HG03159 (cell line): ENCODE measurements at regions not wholly inside any gene's neighbourhood (a gene's known extent, or its start where the extent isn't known, plus 50 kb on each side); places are given as distances from the start of the nearest gene placed in this dataset.

Experiments used
- ATAC-seq: cut with Tn5 transposase; IDR thresholded peaks from one replicate; pipeline ENCODE4 v1.9.1; 2021; ENCODE audit warnings: mild to moderate bottlenecking, moderate library complexity; ENCODE audit not compliant: unreplicated experiment

DNA sequence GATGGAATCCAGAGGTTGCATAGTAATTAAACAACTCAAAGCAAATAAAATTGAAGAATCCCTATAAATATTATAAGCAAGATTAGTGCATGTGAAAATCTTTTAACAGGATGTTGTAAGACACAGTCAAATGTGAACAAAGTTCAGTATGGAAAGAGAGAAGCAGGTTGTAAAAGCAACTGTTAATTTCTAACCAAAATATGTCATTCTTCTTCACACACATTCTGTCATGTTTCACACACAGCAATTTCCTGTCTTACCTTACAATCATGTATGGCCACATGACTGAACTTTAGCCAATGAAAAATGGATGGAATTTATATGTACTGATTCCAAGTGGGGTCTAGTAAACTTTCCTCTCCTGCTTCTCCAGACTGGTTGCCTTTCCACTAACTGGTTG is 527.7 kb upstream of the TMPRSS15 start:
- no peak for ATAC-seq

DNA sequence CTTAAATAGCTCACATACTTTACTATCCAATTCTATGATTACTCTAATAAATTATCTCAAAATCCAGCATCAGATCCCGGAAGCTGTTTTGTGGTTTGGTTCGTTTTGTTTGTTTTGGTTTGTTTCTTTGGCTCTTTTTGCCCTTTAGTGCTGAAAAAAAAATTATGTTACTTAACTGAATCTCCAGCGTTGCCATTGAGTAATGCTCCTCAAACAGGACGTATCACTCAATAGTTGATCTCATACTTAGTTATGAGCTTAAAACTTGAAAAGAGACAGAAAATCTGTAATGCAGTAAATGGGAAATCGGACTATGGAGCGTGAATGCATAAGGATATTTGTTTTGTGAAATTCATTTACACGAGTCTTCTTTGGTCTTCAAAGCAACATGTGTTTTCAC is 533.8 kb upstream of the TMPRSS15 start:
- ATAC-seq = no peak

DNA sequence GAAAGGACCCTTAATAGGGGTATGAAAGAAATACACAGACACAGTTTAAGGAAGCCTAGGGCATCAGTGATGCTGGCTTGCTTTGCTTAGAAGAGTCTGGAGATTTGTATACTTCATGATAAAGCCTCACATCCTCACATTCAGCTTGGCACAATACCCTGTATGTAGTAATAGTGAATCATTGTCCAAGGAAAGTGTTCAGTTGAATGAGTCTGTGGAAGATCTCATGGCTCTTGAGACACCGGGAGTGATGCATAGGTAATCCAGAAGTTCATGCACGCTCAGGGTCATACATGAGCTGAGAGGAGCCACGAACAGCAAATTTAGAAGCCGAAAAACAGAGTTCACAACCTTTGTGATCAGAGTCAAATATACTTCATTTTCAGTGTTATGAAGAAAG is 537.2 kb upstream of the TMPRSS15 start:
- no peak for ATAC-seq

DNA sequence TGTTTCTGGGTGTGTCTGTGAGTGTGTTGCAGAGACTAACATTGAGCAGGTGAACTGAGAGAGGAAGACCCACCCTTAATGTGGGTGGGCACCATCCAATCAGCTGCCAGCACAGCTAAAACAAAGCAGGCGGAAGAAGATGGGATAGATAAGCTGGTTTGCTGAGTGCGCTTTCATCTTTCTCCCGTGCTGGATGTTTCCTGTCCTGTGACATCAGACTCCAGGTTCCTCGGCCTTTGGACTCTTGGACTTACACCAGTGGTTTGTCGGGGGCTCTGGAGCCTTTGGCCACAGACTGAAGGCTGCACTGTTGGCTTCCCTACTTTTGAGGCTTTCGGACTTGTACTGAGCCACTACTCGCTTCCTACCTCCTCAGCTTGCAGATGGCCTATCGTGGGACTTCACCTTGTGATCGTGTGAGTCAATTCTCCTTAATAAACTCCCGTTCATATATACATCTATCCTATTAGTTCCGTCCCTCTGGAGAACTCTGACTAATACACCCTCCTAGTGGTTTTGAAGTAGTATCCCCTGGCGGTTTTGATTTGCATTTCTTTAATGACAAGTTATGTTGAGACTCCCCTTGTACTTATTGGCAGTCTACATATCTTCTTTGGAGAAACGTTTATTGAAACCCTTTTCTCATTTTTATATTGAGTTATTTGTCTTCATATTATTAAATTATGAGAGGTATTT is 546.6 kb upstream of the TMPRSS15 start:
- ATAC-seq = no peak

DNA sequence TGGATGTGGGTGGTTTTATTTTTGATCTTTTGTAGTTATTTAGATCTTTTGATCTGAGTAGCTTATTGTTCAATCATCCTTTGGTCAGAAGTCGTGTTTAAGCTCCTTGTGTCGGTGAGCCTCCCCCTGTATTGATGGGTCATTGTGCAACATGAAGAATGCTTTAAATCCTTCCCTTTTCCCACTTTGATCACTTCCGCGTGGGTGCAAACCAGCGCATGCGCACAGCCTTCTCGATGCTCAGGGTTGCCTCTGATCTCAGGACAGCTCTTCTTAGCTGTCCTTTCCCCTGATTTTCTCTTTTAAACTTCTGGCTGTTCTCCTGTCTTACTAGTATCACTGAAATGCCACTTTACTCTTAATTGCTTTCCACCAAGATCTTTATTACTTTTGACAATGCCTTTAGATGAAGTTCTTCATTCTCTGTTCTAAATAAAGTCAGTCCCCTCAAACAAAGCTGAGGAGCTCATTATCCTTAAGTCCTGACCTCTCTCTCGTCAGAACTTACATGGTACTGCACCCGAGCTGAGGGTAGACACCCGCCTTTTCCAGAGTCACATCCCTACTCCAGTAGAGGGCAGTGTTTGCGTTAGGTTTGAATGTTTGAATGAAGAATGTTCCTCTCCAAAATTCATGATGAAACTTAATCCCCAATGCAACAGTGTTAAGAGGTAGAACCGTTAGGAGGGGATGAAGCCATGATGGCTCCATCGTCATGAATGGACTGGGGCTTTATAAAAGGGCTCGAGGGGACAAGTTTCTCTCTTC is 547.9 kb upstream of the TMPRSS15 start:
- no peak for ATAC-seq

DNA sequence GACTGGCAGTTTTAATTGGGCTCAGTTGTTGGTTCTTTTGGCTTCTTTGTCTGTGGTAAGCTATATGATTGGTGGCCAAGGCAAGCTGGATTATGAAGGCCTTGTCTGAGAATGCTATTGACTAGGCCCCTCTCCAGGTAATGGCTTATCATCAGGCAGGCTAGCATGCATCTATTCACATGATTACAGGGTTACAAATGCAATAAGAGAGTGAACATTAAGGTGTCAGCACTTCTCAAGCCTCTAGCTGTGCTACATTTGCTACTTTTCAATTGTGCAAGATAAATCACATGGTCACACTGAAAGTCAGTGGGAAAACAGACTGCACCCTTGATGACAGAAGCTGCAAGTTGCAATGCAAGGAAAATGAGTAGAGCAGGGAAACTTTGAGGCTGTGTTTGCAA is 550.9 kb upstream of the TMPRSS15 start:
- no peak for ATAC-seq

DNA sequence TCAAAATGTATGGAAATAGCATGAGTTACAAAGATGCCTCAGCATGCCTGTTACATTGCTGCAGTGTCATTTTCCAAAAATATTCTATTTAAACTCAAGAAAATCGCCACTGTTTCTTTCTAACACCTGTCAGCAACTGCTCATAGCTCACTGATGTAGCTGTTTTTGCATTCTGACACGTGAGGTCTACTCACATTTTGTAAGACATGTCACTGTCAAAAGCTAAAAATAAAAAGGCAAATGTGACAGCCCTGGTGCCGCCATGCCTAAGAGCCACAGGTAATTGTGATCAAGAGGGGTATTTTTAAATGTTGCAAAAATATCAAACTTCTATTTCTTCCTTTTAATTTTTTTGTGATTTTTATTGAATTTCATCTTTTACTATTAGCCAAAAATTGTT is 556.2 kb upstream of the TMPRSS15 start:
- no peak for ATAC-seq

DNA sequence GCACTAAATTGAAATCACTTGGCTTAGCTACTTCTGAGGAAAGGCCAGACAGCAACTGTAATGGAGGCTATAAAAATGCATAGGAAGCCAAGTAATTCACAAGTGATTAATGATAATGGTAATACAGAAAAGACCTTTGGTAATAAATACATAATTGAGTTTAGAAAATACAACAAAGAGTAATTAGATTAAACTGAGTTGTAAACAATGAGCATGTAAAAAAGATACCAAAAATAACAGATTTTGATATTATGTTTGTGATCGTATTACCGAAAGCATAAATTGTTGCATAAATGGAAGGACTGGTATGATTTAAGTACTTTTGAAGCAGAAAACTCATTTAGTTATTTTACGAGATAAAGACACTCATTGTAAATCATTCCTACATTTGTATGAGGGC is 556.7 kb upstream of the TMPRSS15 start:
- ATAC-seq = no peak

DNA sequence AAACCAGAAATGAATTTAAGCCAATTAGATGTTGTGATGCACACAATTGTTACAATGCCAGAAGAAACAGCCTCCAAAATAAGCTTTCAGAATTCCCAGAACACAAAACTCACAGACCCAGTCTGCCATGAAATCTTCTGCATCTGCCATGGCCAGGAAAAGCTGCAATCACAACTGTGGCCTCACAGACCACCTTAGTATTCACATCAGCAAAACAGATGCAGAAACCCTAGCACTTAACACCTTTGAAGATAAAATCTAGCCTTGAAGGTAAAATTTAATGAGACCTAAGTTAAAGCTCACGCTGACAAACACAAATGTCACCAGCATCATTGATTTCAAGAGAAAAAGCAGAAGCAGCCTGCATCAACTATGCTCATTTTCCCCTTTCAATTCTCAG is 566.8 kb upstream of the TMPRSS15 start:
- ATAC-seq = no peak

DNA sequence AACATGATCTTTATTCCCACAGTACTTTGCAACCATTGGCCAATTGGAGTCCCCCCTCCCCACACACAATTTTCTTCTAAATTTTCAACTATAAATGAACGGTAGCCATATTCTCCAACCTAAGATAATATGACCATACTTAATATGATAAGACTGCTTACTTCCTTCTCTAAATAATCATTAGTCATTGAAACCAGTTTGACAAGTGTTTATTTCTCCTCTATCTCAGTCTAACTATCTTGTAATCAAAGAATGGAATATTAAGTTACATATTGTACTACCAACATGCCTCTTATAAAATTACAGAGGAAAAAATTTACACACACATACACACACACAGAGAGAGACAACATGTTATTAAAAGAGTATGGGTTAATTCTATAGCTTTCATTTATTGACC is 567.4 kb upstream of the TMPRSS15 start:
- ATAC-seq = no peak

DNA sequence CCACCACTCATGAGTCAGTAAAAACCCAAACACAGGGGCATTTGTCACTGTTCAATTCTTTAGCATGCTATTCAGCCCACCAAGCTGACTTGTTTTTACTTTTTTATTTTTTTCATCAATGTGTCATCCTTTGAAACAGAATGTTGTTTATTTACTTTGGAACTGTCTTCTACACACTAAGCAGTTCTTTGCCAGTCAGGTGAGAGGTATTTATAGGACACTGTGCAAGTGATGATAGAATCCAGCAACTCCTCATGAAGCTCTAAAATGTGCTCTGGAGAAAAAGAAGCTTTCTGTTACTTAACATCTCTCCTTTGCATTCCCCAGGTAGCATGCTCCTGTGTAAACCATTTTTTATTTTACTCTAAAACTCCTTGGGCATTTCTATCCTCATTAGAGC is 582.0 kb upstream of the TMPRSS15 start:
- ATAC-seq = no peak

DNA sequence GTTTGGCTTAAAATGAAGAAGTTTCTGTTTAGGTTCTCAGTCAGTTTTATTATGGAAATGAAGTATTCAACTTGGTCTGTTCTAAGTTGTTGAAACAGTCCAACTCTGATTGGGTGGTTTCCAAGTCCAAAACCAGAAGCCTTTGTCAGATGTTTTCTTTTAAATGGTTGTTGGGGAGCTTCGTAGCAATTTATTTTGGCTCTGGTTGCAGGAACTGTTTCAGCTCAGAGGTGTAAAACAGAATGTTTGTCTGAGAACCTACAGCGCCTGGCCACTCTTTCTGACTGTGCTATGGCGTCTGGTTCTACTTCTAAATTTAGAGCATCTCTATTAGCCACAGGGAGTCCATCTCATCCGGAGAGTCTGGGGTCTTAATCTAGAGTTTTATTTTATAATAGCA is 582.6 kb upstream of the TMPRSS15 start:
- no peak for ATAC-seq

DNA sequence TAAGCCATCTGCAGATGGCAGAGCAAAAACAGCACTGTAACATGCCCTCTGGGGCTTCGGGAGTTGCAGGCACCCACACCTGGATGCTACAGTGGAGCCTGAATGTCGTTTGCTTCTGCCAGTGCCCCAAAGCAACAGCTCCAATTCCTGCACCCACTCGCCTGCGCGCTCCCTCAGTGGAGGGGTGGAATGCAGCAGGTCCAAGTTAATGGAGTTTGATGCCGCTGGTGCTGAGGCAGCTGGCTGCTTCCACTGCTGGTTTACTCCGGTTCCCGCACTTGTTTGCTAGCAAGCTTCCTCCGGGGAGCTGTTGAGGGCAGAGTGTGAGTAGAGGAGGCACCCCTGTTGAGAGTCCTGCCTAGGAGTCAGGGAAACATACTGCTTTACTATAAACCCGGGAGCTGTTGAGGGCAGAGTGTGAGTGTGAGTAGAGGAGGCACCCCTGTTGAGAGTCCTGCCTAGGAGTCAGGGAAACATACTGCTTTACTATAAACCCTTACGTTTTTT is 584.0 kb upstream of the TMPRSS15 start:
- ATAC-seq = no peak

DNA sequence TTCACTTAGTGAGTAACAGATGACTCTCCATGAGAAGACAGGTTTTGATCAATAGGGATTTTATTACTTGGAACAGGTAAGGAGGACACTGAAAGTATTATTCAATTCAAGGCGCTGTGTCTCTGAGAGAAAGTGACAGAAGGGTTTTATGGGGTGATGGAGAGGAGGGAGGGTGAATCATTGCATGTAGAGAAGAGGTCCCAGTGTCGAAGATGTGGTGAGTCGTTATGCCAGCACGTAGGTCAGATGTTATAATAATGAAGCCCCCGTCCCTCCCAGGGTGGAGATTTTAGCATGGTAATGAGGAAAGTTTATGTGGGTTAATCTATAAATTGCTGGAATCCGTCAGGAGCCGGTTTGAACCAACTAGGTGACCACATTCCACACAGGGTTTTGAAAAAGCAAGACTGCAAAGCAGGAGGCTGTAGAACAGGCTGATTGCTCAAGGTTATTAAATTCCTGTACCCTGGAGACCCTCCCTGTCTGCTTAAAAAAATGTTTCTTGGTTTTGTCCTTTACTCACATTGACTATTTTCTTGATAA is 586.4 kb upstream of the TMPRSS15 start:
- no peak for ATAC-seq

DNA sequence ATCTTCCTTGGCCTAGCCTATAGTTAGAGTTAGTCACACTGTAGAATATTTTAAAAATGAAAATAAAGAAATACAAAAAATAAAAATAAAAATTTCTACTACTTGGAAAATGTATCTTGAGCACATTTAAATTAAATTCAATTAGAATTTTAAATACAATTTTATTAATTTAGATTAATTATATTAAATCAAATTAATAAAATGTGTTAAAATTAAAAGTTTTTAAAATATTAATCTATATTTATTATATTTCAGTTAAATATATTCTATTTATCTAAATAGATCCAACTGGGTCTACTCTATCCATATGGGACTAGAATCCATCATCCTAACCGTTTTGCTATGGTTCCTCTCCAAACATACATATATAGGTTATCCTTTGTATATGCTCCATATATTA is 588.3 kb upstream of the TMPRSS15 start:
- ATAC-seq = no peak

DNA sequence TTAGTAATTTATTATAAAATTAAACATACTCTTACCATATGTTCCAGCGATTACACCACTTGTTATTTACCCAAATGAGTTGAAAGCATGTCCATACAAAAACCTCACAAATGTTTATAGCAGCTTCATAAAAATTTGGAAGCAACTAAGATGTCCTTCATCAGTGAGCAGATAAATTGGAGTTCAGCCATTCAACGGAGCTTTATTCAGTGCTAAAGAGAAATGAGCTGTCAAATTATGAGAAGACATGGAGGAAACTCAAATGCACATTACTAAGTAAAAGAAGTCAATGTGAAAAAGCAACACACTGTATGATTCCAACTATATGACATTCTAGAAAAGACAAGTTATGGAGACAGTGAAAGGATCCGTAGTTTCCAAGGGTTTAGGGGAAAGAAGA is 606.7 kb upstream of the TMPRSS15 start:
- ATAC-seq = no peak

DNA sequence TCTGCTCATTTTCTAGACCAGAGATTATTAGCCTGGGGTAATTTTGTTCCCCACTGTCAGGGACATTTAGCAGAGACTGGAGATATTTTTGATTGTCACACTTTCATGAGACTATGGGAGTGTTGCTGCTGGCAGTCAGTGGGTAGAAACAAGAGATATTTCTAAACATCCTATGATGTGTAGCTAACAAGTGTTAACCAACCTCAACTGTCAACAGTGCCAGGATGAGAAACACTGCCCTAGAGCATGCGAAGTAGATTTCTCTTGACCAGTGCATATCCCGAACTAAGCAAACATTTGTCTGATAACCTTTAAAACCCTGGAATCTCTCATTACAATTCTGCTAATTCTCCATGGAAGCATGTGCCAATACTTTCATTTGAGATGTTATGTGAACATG is 607.4 kb upstream of the TMPRSS15 start:
- no peak for ATAC-seq

DNA sequence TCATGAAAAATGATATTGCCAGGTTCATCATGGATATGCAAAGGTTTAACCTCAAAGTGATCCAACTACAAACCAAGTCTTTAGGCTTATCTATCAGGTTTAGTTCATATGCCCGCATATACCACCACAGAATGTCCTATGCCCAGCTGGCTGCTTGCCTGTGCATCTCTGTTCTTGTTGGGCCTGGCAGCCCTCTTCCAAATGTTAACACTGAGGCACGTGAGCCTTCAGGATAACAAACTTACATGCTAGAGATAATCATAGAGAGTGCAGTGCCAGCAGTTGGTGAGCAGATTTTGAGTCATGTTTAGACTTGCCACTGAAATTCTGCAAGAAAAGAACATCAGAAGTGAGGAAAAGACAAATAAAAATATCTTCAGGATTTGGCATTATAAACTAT is 607.9 kb upstream of the TMPRSS15 start:
- no peak for ATAC-seq

DNA sequence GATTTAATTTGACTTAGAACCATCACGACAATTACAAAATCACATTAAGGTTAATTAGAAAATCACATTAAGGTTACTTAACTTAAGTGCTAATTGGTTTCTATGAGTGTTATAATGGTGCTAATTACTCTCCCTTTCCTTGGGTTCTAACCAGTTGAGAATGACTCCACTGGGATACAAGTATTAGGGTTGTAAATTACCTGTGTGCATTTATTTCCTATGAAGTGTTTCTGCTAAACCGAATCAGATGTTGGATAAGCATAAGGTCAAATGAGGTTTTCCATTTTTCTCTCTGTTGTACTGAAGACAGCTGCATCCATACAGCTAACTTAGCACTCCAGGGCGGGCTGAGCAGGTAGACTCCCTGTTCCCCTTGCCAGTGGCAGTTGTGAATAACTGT is 610.3 kb upstream of the TMPRSS15 start:
- ATAC-seq = no peak

DNA sequence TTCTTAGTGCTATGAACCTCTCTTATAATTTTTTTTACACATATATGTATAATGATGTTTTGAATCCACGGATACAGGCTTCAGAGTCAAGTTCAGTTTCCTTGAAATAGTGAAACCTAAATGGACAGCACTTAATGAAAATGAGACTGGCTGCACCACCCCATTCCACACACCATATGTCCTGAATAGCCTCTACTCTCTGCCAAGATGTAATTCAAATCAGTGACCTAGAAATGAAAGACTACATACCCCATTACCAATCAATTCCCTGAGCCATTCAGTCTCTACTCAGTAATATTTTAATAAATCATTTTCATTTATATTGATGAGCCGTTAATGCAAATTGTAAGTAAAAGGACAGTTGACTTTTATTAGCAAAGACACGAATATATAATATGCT is 614.9 kb upstream of the TMPRSS15 start:
- ATAC-seq = no peak

DNA sequence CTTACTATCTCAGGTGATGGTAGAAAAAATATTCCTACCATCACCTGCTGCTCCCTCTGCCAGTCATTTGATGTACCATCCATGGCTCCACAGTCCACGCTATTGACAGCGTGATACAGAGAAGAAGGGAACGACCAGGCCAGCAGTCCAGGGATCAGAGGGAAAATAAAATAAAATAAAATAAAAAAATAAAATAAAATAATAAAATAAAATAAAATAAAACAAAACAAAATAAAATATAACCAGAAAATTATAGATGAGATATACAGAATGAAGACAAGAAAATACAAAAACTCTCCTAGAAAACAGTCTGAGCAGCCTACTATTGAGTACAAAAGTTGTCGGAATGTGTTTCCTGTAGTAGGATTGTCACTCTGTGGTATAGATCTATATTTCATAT is 619.4 kb upstream of the TMPRSS15 start:
- ATAC-seq = no peak

DNA sequence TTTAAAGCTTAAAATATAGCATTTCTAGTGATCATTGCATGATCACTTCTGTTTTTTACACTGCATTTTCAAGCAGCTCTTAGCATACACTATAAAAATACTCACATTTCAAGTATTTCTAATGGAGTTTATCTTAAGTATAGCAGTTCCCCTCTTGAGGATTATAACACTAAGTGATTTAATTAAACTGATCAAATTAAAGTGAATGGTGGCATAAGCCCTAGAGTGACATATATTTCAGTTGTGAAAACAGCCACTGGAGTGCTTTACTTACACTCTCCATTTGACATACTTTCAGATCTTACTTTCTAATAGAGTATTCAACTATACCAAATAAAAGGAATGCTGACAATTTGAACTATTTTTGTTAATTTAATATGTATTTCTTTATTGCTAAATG is 623.3 kb upstream of the TMPRSS15 start:
- ATAC-seq = no peak
